Loucy (cell line): ENCODE measurements at regions not wholly inside any gene's neighbourhood (a gene's known extent, or its start where the extent isn't known, plus 50 kb on each side); places are given as distances from the start of the nearest gene placed in this dataset.
"Not testable (repeated sequence)": the region's sequence is repeated elsewhere in the genome, so short reads cannot be mapped to it uniquely, and the experiment has no call there.

Source experiments
- H2AFZ ChIP-seq: fragments of 200-600 bp; sonication (generic); 2 replicates; pipeline ENCODE4 v1.6.0; 2016; ENCODE audit warnings: antibody characterized with exemption, mild to moderate bottlenecking, low read length, moderate library complexity
- H3F3A ChIP-seq: fragments of 200-600 bp; 2 replicates; pipeline ENCODE4 v1.6.0; 2016; ENCODE audit warnings: antibody characterized with exemption, low read depth, mild to moderate bottlenecking
- H3K27me3 ChIP-seq: fragments of 200-600 bp; sonication (generic); 2 replicates; pipeline ENCODE4 v1.6.1; 2014; ENCODE audit warnings: low read length, mild to moderate bottlenecking; ENCODE audit not compliant: insufficient read depth, poor library complexity, severe bottlenecking
- H3K36me3 ChIP-seq: fragments of 200-600 bp; sonication (generic); 2 replicates; pipeline ENCODE4 v1.6.1; 2016; ENCODE audit warnings: low read length; ENCODE audit not compliant: insufficient read depth
- H3K4me1 ChIP-seq: fragments of 200-600 bp; sonication (generic); 2 replicates; pipeline ENCODE4 v1.5.1; 2014; ENCODE audit warnings: low read length, mild to moderate bottlenecking; ENCODE audit not compliant: insufficient read depth, poor library complexity, severe bottlenecking
- H3K4me2 ChIP-seq: fragments of 200-600 bp; sonication (generic); 2 replicates; pipeline ENCODE4 v1.6.0; 2014; ENCODE audit warnings: antibody characterized with exemption, low read length, low read depth, mild to moderate bottlenecking; ENCODE audit not compliant: poor library complexity, severe bottlenecking
- H3K4me3 ChIP-seq: fragments of 200-600 bp; sonication (generic); 2 replicates; pipeline ENCODE4 v1.5.1; 2014; ENCODE audit warnings: low read length, mild to moderate bottlenecking, mixed read lengths; ENCODE audit not compliant: poor library complexity, severe bottlenecking
- H3K79me2 ChIP-seq: fragments of 200-600 bp; sonication (generic); 2 replicates; pipeline ENCODE4 v1.6.1; 2014; ENCODE audit warnings: low read length; ENCODE audit not compliant: insufficient read depth
- H3K9ac ChIP-seq: fragments of 200-600 bp; sonication (generic); 2 replicates; pipeline ENCODE4 v1.6.0; 2014; ENCODE audit warnings: mild to moderate bottlenecking, low read depth, low read length, moderate library complexity; ENCODE audit not compliant: poor library complexity, severe bottlenecking
- H3K9me2 ChIP-seq: fragments of 200-600 bp; sonication (generic); replicated peaks from 2 replicates; pipeline ENCODE4 v1.6.1; 2016; ENCODE audit warnings: low read depth, low read length, mixed read lengths
- H3K9me3 ChIP-seq: fragments of 200-600 bp; sonication (generic); 2 replicates; pipeline ENCODE4 v1.6.1; 2014; ENCODE audit warnings: mild to moderate bottlenecking, antibody characterized with exemption, low read length, low read depth; ENCODE audit not compliant: insufficient read depth
- H4K20me1 ChIP-seq: fragments of 200-600 bp; sonication (generic); 2 replicates; pipeline ENCODE4 v1.6.0; 2014; ENCODE audit warnings: antibody characterized with exemption, low read length, mild to moderate bottlenecking; ENCODE audit not compliant: insufficient read depth, poor library complexity, severe bottlenecking
- CTCF ChIP-seq: fragments of 200-600 bp; sonication (generic); conservative IDR thresholded peaks from 2 replicates; pipeline ENCODE4 v1.5.1; 2014; ENCODE audit warnings: mild to moderate bottlenecking, antibody characterized with exemption, low read length
- EZH2phosphoT487 ChIP-seq: fragments of 200-600 bp; IDR thresholded peaks from 2 replicates; pipeline ENCODE4 v1.6.1; 2018; ENCODE audit warnings: antibody characterized with exemption, mild to moderate bottlenecking, moderate library complexity, borderline replicate concordance

- Histone ChIP-seq H4K20me1 (no peaks in the 10 kb centered on the region), H3K79me2 (no peaks in the 10 kb centered on the region), H2AFZ (no peak overlapping the region), H3K27me3 (no peaks in the 10 kb centered on the region), H3K4me2 (no peak overlapping the region), H3K9me3 (no peaks in the 10 kb centered on the region), H3K4me1 (peaks cover 6% of the 10 kb centered on the region), H3K9ac (no peak overlapping the region), H3F3A (no peaks in the 10 kb centered on the region), H3K4me3 (no peak overlapping the region), H3K36me3 (no peaks in the 10 kb centered on the region), H3K9me2 (no peaks in the 10 kb centered on the region)
- TF ChIP-seq EZH2phosphoT487 = no peak
- no peak for TF ChIP-seq CTCF
Measured at GRCh38 chr1:184820956-184821355, 66.3 kb upstream of the EDEM3 start.

- Histone ChIP-seq H3K36me3 (no peaks in the 10 kb centered on the region), H3K9me3 (no peaks in the 10 kb centered on the region), H3K9ac (no peak overlapping the region), H4K20me1 (no peaks in the 10 kb centered on the region), H3K4me3 (no peak overlapping the region), H3K4me2 (no peak overlapping the region), H3K9me2 (no peaks in the 10 kb centered on the region), H2AFZ (no peak overlapping the region), H3K79me2 (no peaks in the 10 kb centered on the region), H3K4me1 (peaks cover 6% of the 10 kb centered on the region), H3F3A (no peaks in the 10 kb centered on the region), H3K27me3 (no peaks in the 10 kb centered on the region)
- no peak for TF ChIP-seq CTCF
- no peak for TF ChIP-seq EZH2phosphoT487
Measured at GRCh38 chr1:184820218-184820750, 65.6 kb upstream of the EDEM3 start.

GRCh38 chr1:184818646-184819045 is 64.0 kb upstream of the EDEM3 start:
- Histone ChIP-seq H3K4me1 (peaks cover 6% of the 10 kb centered on the region), H3K27me3 (no peaks in the 10 kb centered on the region), H3K4me2 (no peak overlapping the region), H2AFZ (no peak overlapping the region), H3K9ac (no peak overlapping the region), H4K20me1 (no peaks in the 10 kb centered on the region), H3K9me3 (no peaks in the 10 kb centered on the region), H3K79me2 (no peaks in the 10 kb centered on the region), H3K9me2 (no peaks in the 10 kb centered on the region), H3F3A (no peaks in the 10 kb centered on the region), H3K36me3 (no peaks in the 10 kb centered on the region), H3K4me3 (no peak overlapping the region)
- TF ChIP-seq EZH2phosphoT487 (no peak), CTCF (no peak)

- H3K4me1 ChIP-seq, H3K4me3 ChIP-seq, H3K27me3 ChIP-seq, H3K79me2 ChIP-seq, H3K36me3 ChIP-seq, H3K9ac ChIP-seq, H2AFZ ChIP-seq, H4K20me1 ChIP-seq, H3K4me2 ChIP-seq, H3K9me2 ChIP-seq, H3F3A ChIP-seq, H3K9me3 ChIP-seq: not testable (repeated sequence)
Measured at GRCh38 chr1:184817003-184817402, 62.3 kb upstream of the EDEM3 start.
